Keratinocyte (primary cell): ENCODE measurements at regions not wholly inside any gene's neighbourhood (a gene's known extent, or its start where the extent isn't known, plus 50 kb on each side); places are given as distances from the start of the nearest gene placed in this dataset.

Source experiments
- DNase-seq: peaks from one replicate; pipeline ENCODE4 v3.0.0-alpha.2; 2011; ENCODE audit warnings: low read depth, missing footprints, low spot score
- FAIRE-seq: peaks from 2 replicates; lab custom pipeline; 2011; peaks lifted over from hg19 to GRCh38; lab: Jason Lieb, UNC
- H2AFZ ChIP-seq: 2 replicates; pipeline ENCODE4 v1.6.0; 2012; ENCODE audit warnings: low read length, control low read depth, inconsistent platforms; ENCODE audit not compliant: control insufficient read depth
- H3K27ac ChIP-seq: 2 replicates; pipeline ENCODE4 v1.5.1; 2011; ENCODE audit warnings: low read length; ENCODE audit not compliant: control insufficient read depth, insufficient read depth
- H3K27me3 ChIP-seq: 3 replicates; pipeline ENCODE4 v1.6.0; 2011; ENCODE audit warnings: low read length; ENCODE audit not compliant: control insufficient read depth, insufficient read depth; ENCODE audit errors: extremely low read depth
- H3K36me3 ChIP-seq, 2 experiments: 2 replicates in 1 of 2; 3 replicates in 1 of 2; pipeline ENCODE4 v1.5.1; 2011; ENCODE audit warnings: low read length in 2 of 2, mild to moderate bottlenecking in 1 of 2; ENCODE audit not compliant: control insufficient read depth in 2 of 2, insufficient read depth in 2 of 2; ENCODE audit errors: extremely low read depth in 1 of 2
- H3K4me1 ChIP-seq: 3 replicates; pipeline ENCODE4 v1.5.1; 2011; ENCODE audit warnings: low read length; ENCODE audit not compliant: control insufficient read depth, insufficient read depth; ENCODE audit errors: extremely low read depth
- H3K4me2 ChIP-seq: 3 replicates; pipeline ENCODE4 v1.6.0; 2011; ENCODE audit warnings: low read depth, low read length; ENCODE audit not compliant: control insufficient read depth, insufficient read depth; ENCODE audit errors: extremely low read depth
- H3K4me3 ChIP-seq, 3 experiments: fragments of 200-600 bp in 1 of 3; sonication (generic) in 1 of 3; 2 replicates in 2 of 3; 3 replicates in 1 of 3; pipeline ENCODE4 v1.5.1; 2011 to 2016; ENCODE audit warnings: low read length in 3 of 3, mild to moderate bottlenecking in 3 of 3, control low read depth in 2 of 3, inconsistent platforms in 1 of 3, low read depth in 1 of 3, mixed read lengths in 1 of 3, mixed run types in 1 of 3, moderate library complexity in 1 of 3; ENCODE audit not compliant: control insufficient read depth in 2 of 3, insufficient read depth in 2 of 3; ENCODE audit errors: extremely low read depth in 1 of 3
- H3K79me2 ChIP-seq: 2 replicates; pipeline ENCODE4 v1.6.0; 2012; ENCODE audit warnings: low read length; ENCODE audit not compliant: control insufficient read depth, insufficient read depth
- H3K9ac ChIP-seq: 3 replicates; pipeline ENCODE4 v1.6.0; 2011; ENCODE audit warnings: low read length; ENCODE audit not compliant: control insufficient read depth, insufficient read depth; ENCODE audit errors: extremely low read depth
- H3K9me1 ChIP-seq: 3 replicates; pipeline ENCODE4 v1.6.0; 2011; ENCODE audit warnings: low read length; ENCODE audit not compliant: control insufficient read depth, insufficient read depth; ENCODE audit errors: extremely low read depth
- H3K9me3 ChIP-seq: 2 replicates; pipeline ENCODE4 v1.5.1; 2012; ENCODE audit warnings: low read depth, low read length; ENCODE audit not compliant: control insufficient read depth
- H4K20me1 ChIP-seq: 3 replicates; pipeline ENCODE4 v1.6.0; 2011; ENCODE audit warnings: low read length; ENCODE audit not compliant: control insufficient read depth, insufficient read depth; ENCODE audit errors: extremely low read depth
- CTCF ChIP-seq, 3 experiments: IDR thresholded peaks in 1 of 3; conservative IDR thresholded peaks in 1 of 3; optimal IDR thresholded peaks in 1 of 3; 2 replicates in 2 of 3; 3 replicates in 1 of 3; pipeline versions ENCODE3 to v1.5.1; 2011; ENCODE audit warnings: low read length in 3 of 3, mild to moderate bottlenecking in 3 of 3, moderate library complexity in 2 of 3, control low read depth in 1 of 3, inconsistent platforms in 1 of 3; ENCODE audit not compliant: insufficient read depth in 2 of 3; ENCODE audit errors: extremely low read depth in 1 of 3
- EZH2 ChIP-seq: IDR thresholded peaks from one replicate; pipeline ENCODE4 v1.6.1; 2012; ENCODE audit warnings: inconsistent platforms, mild to moderate bottlenecking, low read length, moderate library complexity
- dilution Hi-C: fragments of 300-500 bp; cut with MboI; formaldehyde crosslinking; loops from one replicate; pipeline ENCODE4 v1.7.0; 2020; ENCODE audit warnings: low sequenced_read_pairs; ENCODE audit not compliant: extremely low pct_ligation_motif_present

- H3K27ac ChIP-seq, result no peak overlapping the region
- no peak for DNase-seq
- H3K4me3 ChIP-seq, result no peak overlapping the region
- no peak overlapping the region for H2AFZ ChIP-seq
- H3K27me3 ChIP-seq, result no peaks in the 10 kb centered on the region
- TF ChIP-seq CTCF (optimal IDR thresholded peaks at IDR 0.05 in 1 of 3, IDR thresholded peaks at IDR 0.05 in 1 of 3, conservative IDR thresholded peaks at IDR 0.05 in 1 of 3; ENCODE audit: extremely low read depth in 1 of 3, insufficient read depth in 2 of 3, low read length in 3 of 3) (no peak), EZH2 (no peak)
- no peaks in the 10 kb centered on the region for H3K4me1 ChIP-seq
- H3K36me3 ChIP-seq, result no peaks in the 10 kb centered on the region
- H3K4me2 ChIP-seq, result no peak overlapping the region
- FAIRE-seq, result no peak
- H3K79me2 ChIP-seq, result no peaks in the 10 kb centered on the region
- no peaks in the 10 kb centered on the region for H4K20me1 ChIP-seq
- dilution Hi-C loops, result no loop called here
- no peaks in the 10 kb centered on the region for H3K9me3 ChIP-seq
- no peaks in the 10 kb centered on the region for H3K9me1 ChIP-seq
- H3K9ac ChIP-seq, result no peak overlapping the region
Observed at GRCh38 chr15:85955501-85956391, 123.9 kb upstream of the AGBL1 start.

GRCh38 chr15:85956532-85957275 lies 123.0 kb upstream of the AGBL1 start:
- H4K20me1 ChIP-seq, result no peaks in the 10 kb centered on the region
- no peaks in the 10 kb centered on the region for H3K9me3 ChIP-seq
- dilution Hi-C loops, result no loop called here
- DNase-seq (no peak), FAIRE-seq (no peak)
- H3K36me3 ChIP-seq, result no peaks in the 10 kb centered on the region
- H3K27ac ChIP-seq, result no peak overlapping the region
- H3K4me1 ChIP-seq, result no peaks in the 10 kb centered on the region
- H3K27me3 ChIP-seq, result no peaks in the 10 kb centered on the region
- H3K4me2 ChIP-seq, result no peak overlapping the region
- TF ChIP-seq EZH2 (no peak), CTCF (optimal IDR thresholded peaks at IDR 0.05 in 1 of 3, IDR thresholded peaks at IDR 0.05 in 1 of 3, conservative IDR thresholded peaks at IDR 0.05 in 1 of 3; ENCODE audit: extremely low read depth in 1 of 3, insufficient read depth in 2 of 3, low read length in 3 of 3) (no peak)
- no peak overlapping the region for H3K9ac ChIP-seq
- no peaks in the 10 kb centered on the region for H3K9me1 ChIP-seq
- no peak overlapping the region for H3K4me3 ChIP-seq
- H3K79me2 ChIP-seq, result no peaks in the 10 kb centered on the region
- no peak overlapping the region for H2AFZ ChIP-seq
